Activated T-cell treated with anti-CD3 and anti-CD28 coated beads for 1 hour (primary cell): ENCODE measurements at regions not wholly inside any gene's neighbourhood (a gene's known extent, or its start where the extent isn't known, plus 50 kb on each side); places are given as distances from the start of the nearest gene placed in this dataset.

Experiments used
- DNase-seq: peaks from one replicate; pipeline ENCODE4 v3.0.0-alpha.2; 2020; ENCODE audit warnings: low read depth

- no peak for DNase-seq
Measured at GRCh38 chr5:168056499-168057182, 234.8 kb upstream of the WWC1 start.

DNA sequence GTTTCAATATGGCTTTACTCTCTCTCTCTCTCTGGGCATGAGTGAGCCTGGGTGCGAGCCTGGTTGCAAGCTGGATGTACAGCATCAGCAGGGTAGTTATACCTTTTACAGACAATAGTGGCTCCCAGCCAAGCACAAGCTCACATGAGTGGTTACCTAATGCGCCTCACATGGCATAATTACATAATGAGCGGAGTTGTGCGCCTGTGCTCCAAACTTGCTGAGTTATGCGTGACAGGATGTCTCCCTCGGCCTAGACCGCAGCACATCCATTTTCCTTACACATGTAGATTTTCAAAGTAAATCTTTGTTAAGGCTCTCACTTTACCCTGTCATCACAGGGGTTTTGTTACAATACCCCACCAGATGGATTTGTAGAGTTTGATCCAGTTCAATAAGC is 233.5 kb upstream of the WWC1 start:
- no peak for DNase-seq

- no peak for DNase-seq
Measured at GRCh38 chr5:168059131-168059530, 232.3 kb upstream of the WWC1 start.

DNA sequence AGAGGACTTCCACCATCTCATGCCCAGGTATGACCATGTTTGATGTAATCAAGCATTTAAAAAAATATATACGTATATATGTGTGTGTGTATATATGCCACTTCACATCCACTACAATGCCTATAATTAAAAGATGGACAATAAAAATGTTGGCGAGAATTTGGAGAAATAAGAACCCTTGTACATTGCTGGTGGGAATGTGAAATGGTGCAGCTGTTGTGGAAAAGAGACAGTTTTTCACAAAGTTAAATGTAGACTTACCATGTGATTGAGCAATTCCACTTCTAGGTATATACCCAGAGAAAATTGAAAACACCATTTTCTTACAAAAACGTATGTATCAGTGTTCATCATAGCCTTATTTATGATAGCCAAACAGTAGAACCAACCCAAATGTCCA is 229.2 kb upstream of the WWC1 start:
- no peak for DNase-seq

DNA sequence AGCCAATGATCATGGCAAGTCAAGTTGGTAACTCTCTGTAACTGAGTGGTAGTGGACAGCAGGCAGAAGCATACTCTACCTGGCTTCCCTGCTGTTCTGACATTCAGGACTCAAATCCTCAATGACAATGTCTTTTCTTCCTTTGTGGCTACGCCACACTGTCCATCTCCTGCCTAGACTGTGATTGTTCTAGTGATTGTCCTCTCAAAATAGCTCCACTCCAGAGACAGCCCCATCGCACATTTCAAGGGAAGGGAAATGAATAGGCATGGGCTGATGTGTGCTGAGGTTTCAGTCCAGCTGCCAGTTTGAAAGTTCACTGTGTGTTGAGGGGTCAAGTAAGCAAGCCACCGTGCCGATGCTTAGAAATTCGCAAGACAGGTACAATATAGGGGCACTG is 227.0 kb upstream of the WWC1 start:
- no peak for DNase-seq

DNA sequence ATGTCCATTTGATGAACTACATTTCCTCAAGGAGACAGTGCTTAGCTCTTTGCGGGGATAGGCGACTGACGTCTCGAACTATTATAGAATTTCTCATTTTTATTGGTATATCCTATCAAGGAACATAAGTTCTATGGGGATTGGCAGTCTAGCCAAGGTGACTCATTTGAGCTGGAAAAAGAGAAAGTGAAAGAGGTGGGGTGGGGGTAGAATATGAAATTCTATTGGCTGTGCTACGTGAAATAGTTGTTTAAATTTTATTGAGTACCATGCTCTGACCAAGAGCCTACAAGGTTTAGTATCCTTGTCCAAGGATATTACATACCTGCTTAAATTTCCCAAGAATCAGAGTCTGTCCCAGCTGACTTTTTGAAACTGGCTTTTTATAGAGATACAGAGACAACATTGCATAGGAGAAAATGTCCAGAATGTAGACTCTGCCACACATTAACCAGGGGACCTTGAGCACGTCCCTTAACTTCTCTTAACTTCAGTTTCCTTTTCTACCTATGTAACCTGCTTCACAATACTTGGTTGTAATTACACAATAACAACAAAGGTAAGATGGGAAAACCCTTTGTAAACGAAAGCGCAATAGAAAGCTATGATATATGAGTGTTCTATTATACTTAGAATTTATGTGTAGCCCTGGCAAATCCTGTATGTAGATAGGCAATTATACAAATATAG is 226.4 kb upstream of the WWC1 start:
- DNase-seq = no peak

GRCh38 chr5:168066536-168067208 is 224.8 kb upstream of the WWC1 start:
- DNase-seq = no peak

DNA sequence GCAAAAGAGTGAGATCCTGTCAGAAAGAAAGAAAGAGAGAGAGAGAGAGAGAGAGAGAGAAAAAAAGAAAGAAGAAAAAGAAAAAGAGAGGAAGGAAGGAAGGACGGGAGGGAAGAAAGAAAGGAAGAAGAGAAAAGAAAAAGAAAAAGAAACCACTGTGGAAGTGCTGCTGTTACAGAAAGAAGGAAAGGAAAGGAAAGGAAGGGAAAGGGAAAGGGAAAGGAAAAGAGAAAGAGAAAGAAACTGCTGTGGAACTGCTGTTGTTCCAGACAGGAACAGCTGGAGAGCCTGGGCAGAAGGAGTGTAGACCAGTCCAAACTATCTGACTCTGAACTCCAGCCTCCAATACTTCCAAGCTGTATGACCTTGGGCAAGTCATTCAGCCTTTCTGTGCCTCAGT is 220.7 kb upstream of the WWC1 start:
- no peak for DNase-seq

DNA sequence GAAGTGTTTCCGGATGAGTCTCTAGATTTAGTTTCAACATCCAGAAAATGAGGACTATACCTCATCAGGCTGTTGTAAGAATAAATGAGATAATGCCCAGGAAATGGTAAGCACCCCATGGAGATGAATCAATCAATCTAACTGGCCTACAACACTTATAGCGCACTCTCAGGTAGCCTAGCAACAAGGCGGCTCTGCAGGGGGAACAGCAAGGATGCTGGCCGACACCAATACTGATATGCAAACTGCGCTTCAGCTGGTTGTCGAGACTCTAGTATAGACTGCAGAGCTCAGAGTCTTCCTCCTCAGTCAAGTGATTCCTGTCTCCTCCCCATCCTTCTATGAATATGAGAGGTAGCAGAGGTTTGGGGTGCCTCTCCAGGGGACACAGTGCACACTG is 218.8 kb upstream of the WWC1 start:
- no peak for DNase-seq

- no peak for DNase-seq
Measured at GRCh38 chr5:168073311-168073710, 218.1 kb upstream of the WWC1 start.

DNA sequence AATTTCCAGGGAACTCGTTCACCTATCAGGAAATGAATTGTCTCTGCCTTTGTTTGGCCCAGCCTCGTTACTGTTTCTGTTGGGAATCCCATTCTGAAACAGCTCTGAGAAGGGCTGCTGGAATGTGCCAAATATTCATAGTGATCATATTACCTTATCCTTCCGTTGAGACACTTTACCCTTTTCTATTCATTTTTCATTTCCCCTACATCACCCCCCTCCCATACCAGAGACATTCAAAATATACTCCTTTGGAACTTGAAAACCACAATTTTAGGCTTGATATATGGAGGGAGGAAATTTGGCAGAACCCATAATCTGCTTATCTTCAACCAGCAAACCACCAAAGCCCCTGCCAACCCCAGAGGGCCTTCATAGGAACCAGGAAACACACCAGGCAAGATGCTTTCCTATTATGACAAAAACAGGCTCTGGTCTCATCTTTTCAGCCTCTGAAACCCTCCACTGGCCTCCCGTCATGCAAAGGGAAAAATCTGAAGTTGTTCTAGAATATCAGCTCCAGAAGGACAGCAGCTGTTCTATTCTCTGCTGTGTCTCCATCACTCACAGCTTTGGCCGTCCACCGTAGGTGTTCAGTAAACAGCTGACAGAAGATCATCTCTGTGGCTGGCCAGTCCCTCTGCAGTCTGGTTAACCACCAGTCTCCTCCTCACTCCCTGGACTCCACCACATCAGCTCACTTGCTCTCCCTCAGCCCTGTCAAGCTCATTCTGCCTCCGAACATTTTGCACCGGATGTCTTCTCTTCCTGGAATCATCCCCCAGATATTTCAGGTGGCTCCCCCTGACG is 217.2 kb upstream of the WWC1 start:
- no peak for DNase-seq

DNA sequence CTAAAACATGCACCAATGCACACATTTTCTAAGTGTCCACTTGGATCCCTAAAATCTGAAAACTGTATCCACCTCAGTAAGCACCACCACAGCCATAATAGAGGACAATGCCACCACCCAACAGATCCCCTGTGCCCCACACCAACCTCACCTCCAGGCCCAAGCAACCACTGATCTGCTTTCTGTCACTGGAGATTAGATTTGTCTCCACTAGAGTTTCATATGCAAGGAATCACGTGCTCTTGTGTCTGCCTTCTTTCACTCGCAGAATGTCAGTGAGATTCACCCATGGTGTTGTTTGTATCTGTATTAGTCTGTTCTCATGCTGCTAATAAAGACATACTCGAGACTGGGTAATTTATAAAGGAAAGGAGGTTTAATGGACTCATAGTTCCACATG is 216.1 kb upstream of the WWC1 start:
- no peak for DNase-seq

DNA sequence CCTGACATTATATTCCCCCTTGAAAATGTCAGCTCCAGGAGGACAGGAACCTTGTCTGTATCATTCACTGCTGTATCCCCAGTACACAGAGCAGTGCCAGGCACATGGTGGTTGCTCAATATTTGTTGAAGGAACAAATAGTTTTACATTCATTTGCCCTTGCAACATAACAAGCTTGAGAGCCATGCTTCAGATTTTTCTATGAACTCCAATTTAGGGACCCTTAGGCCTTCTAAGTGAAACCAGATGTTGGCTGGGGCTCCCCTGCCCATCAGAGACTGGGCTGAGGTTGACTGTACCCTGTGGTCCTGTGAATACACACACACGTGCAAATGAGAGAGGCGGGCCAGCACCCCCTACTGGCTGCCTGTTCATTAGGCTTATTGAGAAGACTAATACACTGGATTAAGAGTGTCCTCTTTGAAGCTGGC is 214.9 kb upstream of the WWC1 start:
- no peak for DNase-seq

DNA sequence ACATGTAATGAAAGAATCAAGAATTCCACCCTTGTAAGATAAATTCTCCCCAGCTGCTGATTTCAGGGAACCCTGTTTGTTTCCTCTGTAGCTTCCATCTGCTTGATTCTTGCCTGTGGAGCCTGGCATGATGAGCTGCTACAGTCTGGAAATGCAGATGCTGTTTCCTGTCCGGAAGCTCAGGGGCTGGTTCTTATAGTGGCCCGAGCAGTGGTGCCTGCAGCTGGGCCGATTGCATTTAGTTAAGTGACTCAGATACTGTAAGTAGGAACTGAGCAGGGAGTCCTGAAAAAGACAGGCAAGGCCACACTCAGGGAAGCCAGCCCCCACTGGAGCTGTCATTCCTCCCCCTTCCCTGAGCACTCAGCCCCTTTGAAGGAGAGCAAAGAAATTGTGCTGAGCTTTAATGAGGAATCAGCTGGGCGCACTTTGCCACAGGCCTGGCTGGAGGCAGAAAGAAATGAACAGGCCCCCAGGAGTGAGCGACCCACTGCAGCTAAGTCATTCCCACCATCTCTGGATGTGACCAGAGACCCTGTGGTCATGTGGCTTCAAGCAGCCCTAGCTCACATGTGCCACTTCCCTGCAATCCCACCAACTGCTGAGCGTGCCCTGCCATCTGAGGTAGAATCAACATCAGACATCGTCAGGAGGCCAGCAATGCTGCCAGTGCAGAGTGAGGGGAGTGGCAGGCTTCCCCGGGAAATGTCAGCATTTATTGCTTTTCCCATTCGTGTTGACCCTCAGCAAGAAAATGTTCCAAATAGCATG is 206.0 kb upstream of the WWC1 start:
- no peak for DNase-seq

DNA sequence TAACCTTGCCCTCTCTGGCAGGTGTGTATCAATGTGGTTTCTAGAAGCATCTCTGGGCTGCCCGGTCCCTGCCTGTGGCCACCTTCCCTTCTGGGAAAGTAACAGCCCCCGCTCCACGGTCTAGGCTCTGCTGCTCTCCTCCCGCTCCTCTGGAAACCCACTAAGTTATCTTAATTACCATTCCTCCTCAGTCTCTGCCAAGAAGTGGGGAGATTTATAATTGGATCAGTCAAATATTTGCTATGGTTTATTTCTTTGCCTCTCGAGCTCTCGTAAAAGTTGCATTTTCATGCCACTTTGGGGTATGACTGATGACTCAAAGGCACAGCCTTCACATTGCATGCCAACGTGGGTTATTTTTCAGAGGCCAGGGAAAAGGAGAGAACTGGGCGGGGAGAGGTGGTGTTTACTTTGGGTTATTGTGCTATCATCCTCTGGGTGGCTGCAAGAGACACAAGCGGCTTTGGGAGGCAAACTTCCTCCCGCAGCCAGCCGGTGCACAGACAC is 205.3 kb upstream of the WWC1 start:
- no peak for DNase-seq

DNA sequence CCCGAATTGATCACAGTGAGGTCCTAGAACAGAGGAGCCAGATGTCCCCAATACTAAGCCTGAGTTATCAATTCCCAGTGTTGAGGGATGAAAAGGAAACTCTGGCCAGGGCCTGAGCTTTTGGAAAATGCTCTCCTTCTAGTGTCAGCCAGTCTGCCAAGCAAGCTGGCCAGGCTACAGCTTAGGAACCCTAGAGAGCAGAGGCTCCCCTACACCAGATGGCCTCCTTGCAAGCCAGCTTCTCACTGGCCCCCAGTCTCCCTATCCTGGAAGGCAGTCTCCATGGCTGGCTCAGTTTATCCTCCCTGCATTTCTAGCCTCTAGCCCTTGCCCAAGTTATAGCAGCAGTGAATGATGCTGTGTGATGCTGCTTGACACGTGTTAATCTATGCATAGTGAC is 204.7 kb upstream of the WWC1 start:
- DNase-seq = no peak

DNA sequence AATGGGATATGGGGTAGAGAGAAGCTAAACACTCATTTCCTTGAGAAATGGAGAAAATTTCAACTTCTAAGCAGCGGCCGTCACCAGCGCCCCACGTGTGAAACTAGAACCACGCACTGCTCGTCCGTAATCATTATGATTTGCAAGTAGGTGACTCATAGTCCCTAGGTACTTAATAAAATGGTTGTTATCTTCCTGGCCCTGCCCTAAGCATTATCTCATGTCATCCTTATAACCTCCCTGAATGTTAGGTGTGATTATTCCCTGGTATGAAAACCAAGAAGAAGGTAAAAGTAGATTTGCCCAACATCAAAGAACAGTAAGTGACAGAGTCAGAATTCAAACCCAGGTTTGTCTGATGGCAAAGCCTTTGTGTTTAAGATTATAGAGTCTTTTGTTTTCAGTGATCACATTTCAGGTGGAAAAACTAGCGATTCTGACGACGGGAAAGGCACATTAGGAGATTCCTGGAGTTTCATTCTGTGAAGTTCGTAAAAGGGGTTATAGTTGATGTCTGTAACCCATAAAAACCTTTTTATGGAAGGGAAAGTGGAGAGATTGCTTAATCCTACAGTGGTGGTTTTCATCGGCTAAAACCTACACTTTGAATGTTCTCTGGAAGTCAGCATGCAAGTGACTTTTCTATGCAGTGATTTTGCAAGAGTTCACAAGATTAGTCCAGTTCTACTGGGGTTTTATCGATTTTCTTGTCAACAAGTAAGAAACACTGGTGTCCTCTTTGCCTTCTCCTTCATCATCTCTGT is 202.9 kb upstream of the WWC1 start:
- no peak for DNase-seq

GRCh38 chr5:168089201-168089887 is 202.1 kb upstream of the WWC1 start:
- no peak for DNase-seq

- DNase-seq = no peak
Measured at GRCh38 chr5:168092209-168093185, 198.9 kb upstream of the WWC1 start.
